IMR-90 (cell line): ENCODE measurements at regions not wholly inside any gene's neighbourhood (a gene's known extent, or its start where the extent isn't known, plus 50 kb on each side); places are given as distances from the start of the nearest gene placed in this dataset.

Experiments
- ATAC-seq: fragments of 200-7000 bp; cut with Tn5 transposase; 2 replicates; pipeline ENCODE4 v1.9.1; 2020; ENCODE audit warnings: low read depth, mild to moderate bottlenecking, moderate library complexity
- BruUV-seq: library from RNA; stranded (reverse); fragments of 400-500 nt; replicated peaks from 2 replicates; lab custom pipeline; 2021; lab: Mats Ljungman, UMichigan
- CTCF ChIA-PET: fragments of 300-600 bp; formaldehyde crosslinking; extraction: SDS; loops from one replicate; lab custom pipeline; 2021; ENCODE audit warnings: antibody characterized with exemption; lab: Yijun Ruan, JAX
- POLR2A ChIA-PET: fragments of 300-600 bp; sonication (Branson Sonifier 250); formaldehyde crosslinking; loops from one replicate; lab custom pipeline; 2022; ENCODE audit warnings: antibody characterized with exemption; ENCODE audit not compliant: unreplicated experiment; lab: Charles Lee
- DNase-seq: peaks from one replicate; pipeline ENCODE4 v3.0.0; 2013
- H2AFZ ChIP-seq: replicated peaks from 2 replicates; pipeline ENCODE3; 2013; ENCODE audit warnings: low read length, mild to moderate bottlenecking; ENCODE audit not compliant: poor library complexity
- H2AK5ac ChIP-seq: 2 replicates; pipeline ENCODE4 v1.6.1; 2013; ENCODE audit warnings: low read depth, low read length, inconsistent platforms
- H2AK9ac ChIP-seq: replicated peaks from 2 replicates; pipeline ENCODE3; 2013; ENCODE audit warnings: mild to moderate bottlenecking, low read depth, low read length, moderate library complexity; ENCODE audit not compliant: poor library complexity
- H2BK120ac ChIP-seq: 2 replicates; pipeline ENCODE4 v1.6.1; 2013; ENCODE audit warnings: low read depth, low read length, inconsistent platforms
- H2BK15ac ChIP-seq: 3 replicates; pipeline ENCODE4 v1.6.1; 2013; ENCODE audit warnings: low read depth, low read length, inconsistent platforms
- H2BK20ac ChIP-seq: 2 replicates; pipeline ENCODE4 v1.6.1; 2013; ENCODE audit warnings: low read depth, mild to moderate bottlenecking, inconsistent platforms, low read length, moderate library complexity
- H2BK5ac ChIP-seq: 2 replicates; pipeline ENCODE4 v1.6.1; 2013; ENCODE audit warnings: mild to moderate bottlenecking, low read depth, low read length, inconsistent platforms; ENCODE audit not compliant: poor library complexity, severe bottlenecking
- H3K14ac ChIP-seq: replicated peaks from 2 replicates; pipeline ENCODE4 v1.6.1; 2013; ENCODE audit warnings: low read depth, low read length, inconsistent platforms
- H3K18ac ChIP-seq: 2 replicates; pipeline ENCODE4 v1.6.1; 2013; ENCODE audit warnings: low read depth, low read length, control low read depth
- H3K23ac ChIP-seq: 2 replicates; pipeline ENCODE4 v1.6.1; 2013; ENCODE audit warnings: low read depth, low read length, inconsistent platforms
- H3K27ac ChIP-seq: 2 replicates; pipeline ENCODE4 v1.5.1; 2013; ENCODE audit warnings: mild to moderate bottlenecking, control low read depth, low read length; ENCODE audit not compliant: insufficient read depth
- H3K27me3 ChIP-seq: 2 replicates; pipeline ENCODE4 v1.6.1; 2013; ENCODE audit warnings: low read length; ENCODE audit not compliant: control insufficient read depth, insufficient read depth
- H3K36me3 ChIP-seq: 2 replicates; pipeline ENCODE4 v1.6.1; 2013; ENCODE audit warnings: low read length, mixed read lengths; ENCODE audit not compliant: control insufficient read depth, insufficient read depth
- H3K4ac ChIP-seq: 2 replicates; pipeline ENCODE4 v1.6.1; 2013; ENCODE audit warnings: low read depth, low read length, inconsistent platforms
- H3K4me1 ChIP-seq: 2 replicates; pipeline ENCODE4 v1.6.1; 2013; ENCODE audit warnings: low read length, mixed read lengths; ENCODE audit not compliant: control insufficient read depth, insufficient read depth
- H3K4me2 ChIP-seq: 2 replicates; pipeline ENCODE4 v1.6.1; 2013; ENCODE audit warnings: low read depth, mild to moderate bottlenecking, control low read depth, low read length, moderate library complexity
- H3K4me3 ChIP-seq: 2 replicates; pipeline ENCODE4 v1.5.1; 2013; ENCODE audit warnings: low read depth, mild to moderate bottlenecking, control low read depth, low read length, moderate library complexity; ENCODE audit not compliant: insufficient read depth
- H3K56ac ChIP-seq: 2 replicates; pipeline ENCODE4 v1.6.1; 2013; ENCODE audit warnings: low read length, inconsistent platforms; ENCODE audit not compliant: insufficient read depth; ENCODE audit errors: extremely low read depth
- H3K79me1 ChIP-seq, 2 experiments: 2 replicates each; pipeline ENCODE4 v1.6.1; 2013; ENCODE audit warnings: low read length in 2 of 2, inconsistent platforms in 1 of 2, low read depth in 1 of 2
- H3K9ac ChIP-seq: 2 replicates; pipeline ENCODE4 v1.6.1; 2013; ENCODE audit warnings: low read depth, low read length, control low read depth
- H3K9me1 ChIP-seq: 2 replicates; pipeline ENCODE4 v1.6.1; 2013; ENCODE audit warnings: low read length, inconsistent platforms; ENCODE audit not compliant: insufficient read depth
- H3K9me3 ChIP-seq: 2 replicates; pipeline ENCODE4 v1.6.1; 2013; ENCODE audit warnings: low read length; ENCODE audit not compliant: control insufficient read depth, insufficient read depth
- H4K20me1 ChIP-seq: 2 replicates; pipeline ENCODE4 v1.6.1; 2013; ENCODE audit warnings: low read length, inconsistent platforms; ENCODE audit not compliant: insufficient read depth
- H4K5ac ChIP-seq: 2 replicates; pipeline ENCODE4 v1.6.1; 2013; ENCODE audit warnings: mild to moderate bottlenecking, low read depth, low read length, control low read depth
- H4K8ac ChIP-seq, 2 experiments: 2 replicates each; pipeline ENCODE4 v1.6.1; 2013; ENCODE audit warnings: low read depth in 2 of 2, low read length in 2 of 2, control low read depth in 1 of 2, inconsistent platforms in 1 of 2
- H4K91ac ChIP-seq: 2 replicates; pipeline ENCODE4 v1.6.1; 2013; ENCODE audit warnings: low read depth, low read length, inconsistent platforms; ENCODE audit not compliant: insufficient read depth
- MAFK ChIP-seq: IDR thresholded peaks from 2 replicates; pipeline ENCODE4 v1.6.1; 2012; ENCODE audit warnings: low read depth, low read length, improper control_type of control experiment
- RAD21 ChIP-seq: IDR thresholded peaks from 2 replicates; pipeline ENCODE4 v1.6.1; 2012; ENCODE audit warnings: low read length, improper control_type of control experiment
- WGBS, 2 experiments: methylation state at CpG; one replicate each; pipeline versions ENCODE4 v1.1.5 to v1.1.7; 2013; ENCODE audit warnings: missing lambda C conversion rate in 2 of 2; ENCODE audit not compliant: insufficient read length in 1 of 2; ENCODE audit errors: extremely low coverage in 2 of 2; 5-methylcytosine and 5-hydroxymethylcytosine counted together
- dilution Hi-C: fragments of 300-500 bp; cut with HindIII; formaldehyde crosslinking; loops from one replicate; pipeline ENCODE4 v1.14.3; 2018; ENCODE audit warnings: low sequenced_read_pairs; ENCODE audit not compliant: unreplicated experiment
- in situ Hi-C: fragments of 300-500 bp; cut with MboI; formaldehyde crosslinking; loops from 3 replicates; pipeline ENCODE4 v1.14.3; 2019; ENCODE audit warnings: low sequenced_read_pairs, inconsistent platforms, mixed read lengths
- intact Hi-C: fragments of 100-400 bp; cut with micrococcal nuclease; formaldehyde crosslinking; loops from 2 replicates; pipeline ENCODE4 v1.10.0; 2022

DNA sequence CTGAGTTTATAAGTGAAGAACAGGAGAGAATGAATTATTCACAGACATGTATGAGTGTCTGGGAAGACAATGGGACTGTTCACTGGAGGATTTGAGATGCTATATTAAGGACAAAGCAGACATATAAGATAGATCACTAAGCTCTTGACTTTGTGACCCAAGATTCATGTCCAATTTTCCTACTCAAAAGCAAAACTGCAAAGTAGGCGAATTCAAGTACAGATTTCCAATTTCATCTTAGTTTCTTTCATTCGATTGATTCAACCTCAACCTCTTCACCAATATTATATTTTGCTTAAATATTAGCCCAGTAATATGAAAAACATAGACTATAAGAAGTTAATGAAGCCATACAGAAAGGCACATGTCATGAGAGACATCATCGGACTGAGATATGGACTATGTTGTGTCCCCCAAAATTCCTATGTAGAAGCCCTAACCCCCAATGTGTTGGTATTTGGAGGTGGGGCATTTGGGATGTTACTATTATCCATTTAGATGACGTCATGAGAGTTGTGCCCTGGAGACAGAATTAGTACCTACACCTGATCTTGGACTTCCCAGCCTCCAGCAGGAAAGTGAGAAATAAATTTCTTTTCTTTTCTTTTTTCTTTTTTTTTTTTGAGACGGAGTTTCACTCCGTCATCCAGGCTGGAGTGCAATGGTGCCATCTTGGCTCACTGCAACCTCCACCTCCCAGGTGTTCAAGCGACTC is 353.7 kb upstream of the AKR1E2 start:
- Histone ChIP-seq H2AK5ac (no peak overlapping the region), H3K4ac (no peak overlapping the region), H3K4me3 (no peak overlapping the region), H2BK5ac (no peak overlapping the region), H3K79me1 (no peaks in the 10 kb centered on the region), H2AFZ (no peak overlapping the region), H2AK9ac (no peak overlapping the region), H4K20me1 (no peaks in the 10 kb centered on the region), H3K4me1 (peaks cover 7% of the 10 kb centered on the region), H3K9ac (no peak overlapping the region), H3K23ac (no peak overlapping the region), H2BK20ac (no peak overlapping the region), H4K91ac (no peak overlapping the region), H2BK15ac (no peak overlapping the region), H3K4me2 (no peak overlapping the region), H3K27me3 (no peaks in the 10 kb centered on the region), H4K5ac (no peak overlapping the region), H2BK120ac (no peak overlapping the region), H3K14ac (no peak overlapping the region), H3K27ac (no peak overlapping the region), H3K56ac (no peak overlapping the region), H3K18ac (no peak overlapping the region), H4K8ac (no peak overlapping the region), H3K9me3 (no peaks in the 10 kb centered on the region), H3K9me1 (peaks cover 5% of the 10 kb centered on the region; the same call in 1 of the 2 replicates), H3K36me3 (no peaks in the 10 kb centered on the region)
- intact Hi-C loops, result no loop called here
- dilution Hi-C loops, result no loop called here
- ChIA-PET CTCF (no interaction called here), POLR2A (interaction anchor here (0.6 kb wide), 1 partner anchor 191 kb away, joined by 11 read pairs; no protein-coding TSS in a partner anchor)
- WGBS, 2 experiments, result 100% methylated on average over 1 of the region's 7 CpGs; no CpG with 5 or more reads in 1 of the 2 experiments
- BruUV-seq, result no TSS peak
- ATAC-seq (no peak), DNase-seq (no peak)
- TF ChIP-seq RAD21 (no peak), MAFK (peak; percentile 81)
- in situ Hi-C loops, result no loop called here
